ENCODE measurements at regions not wholly inside any gene's neighbourhood (a gene's known extent, or its start where the extent isn't known, plus 50 kb on each side); places are given as distances from the start of the nearest gene placed in this dataset.

DNA sequence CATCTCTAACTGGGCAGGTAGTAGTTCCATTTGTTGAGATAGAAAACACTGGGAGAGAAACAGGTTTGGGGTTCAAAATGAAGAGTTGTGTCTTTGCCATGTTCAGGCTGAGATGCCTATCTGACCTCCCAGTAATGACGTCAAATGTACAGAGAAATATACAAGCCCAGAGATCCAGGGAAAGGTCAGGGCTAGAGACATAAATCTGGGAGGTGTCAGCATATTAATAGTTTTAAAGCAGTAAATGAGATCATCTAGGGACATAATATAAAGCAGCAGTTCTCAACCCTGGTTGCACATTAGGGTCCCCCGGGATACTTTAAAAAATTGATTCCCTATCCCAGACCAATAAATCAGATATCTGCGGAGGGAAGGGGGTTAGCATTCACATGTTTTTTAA, 501.5 kb downstream of the UQCRFS1 start:
- TF ChIP-seq, protein P1, sequence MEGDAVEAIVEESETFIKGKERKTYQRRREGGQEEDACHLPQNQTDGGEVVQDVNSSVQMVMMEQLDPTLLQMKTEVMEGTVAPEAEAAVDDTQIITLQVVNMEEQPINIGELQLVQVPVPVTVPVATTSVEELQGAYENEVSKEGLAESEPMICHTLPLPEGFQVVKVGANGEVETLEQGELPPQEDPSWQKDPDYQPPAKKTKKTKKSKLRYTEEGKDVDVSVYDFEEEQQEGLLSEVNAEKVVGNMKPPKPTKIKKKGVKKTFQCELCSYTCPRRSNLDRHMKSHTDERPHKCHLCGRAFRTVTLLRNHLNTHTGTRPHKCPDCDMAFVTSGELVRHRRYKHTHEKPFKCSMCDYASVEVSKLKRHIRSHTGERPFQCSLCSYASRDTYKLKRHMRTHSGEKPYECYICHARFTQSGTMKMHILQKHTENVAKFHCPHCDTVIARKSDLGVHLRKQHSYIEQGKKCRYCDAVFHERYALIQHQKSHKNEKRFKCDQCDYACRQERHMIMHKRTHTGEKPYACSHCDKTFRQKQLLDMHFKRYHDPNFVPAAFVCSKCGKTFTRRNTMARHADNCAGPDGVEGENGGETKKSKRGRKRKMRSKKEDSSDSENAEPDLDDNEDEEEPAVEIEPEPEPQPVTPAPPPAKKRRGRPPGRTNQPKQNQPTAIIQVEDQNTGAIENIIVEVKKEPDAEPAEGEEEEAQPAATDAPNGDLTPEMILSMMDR (IDR thresholded peaks at IDR 0.05) = no peak
- TF ChIP-seq, protein P2, sequence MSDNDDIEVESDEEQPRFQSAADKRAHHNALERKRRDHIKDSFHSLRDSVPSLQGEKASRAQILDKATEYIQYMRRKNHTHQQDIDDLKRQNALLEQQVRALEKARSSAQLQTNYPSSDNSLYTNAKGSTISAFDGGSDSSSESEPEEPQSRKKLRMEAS (IDR thresholded peaks at IDR 0.05) = no peak
- no peak for TF ChIP-seq HEYL (CRISPR knock-in tag; IDR thresholded peaks at IDR 0.05)
- TF ChIP-seq RAD21 (conservative IDR thresholded peaks at IDR 0.05 in 1 of 2, IDR thresholded peaks at IDR 0.05 in 1 of 2) = no peak
- no peak for TF ChIP-seq TFCP2L1 (CRISPR knock-in tag; IDR thresholded peaks at IDR 0.05)
- TF ChIP-seq POLR2A (IDR thresholded peaks at IDR 0.05; ENCODE audit: low read length) = no peak
- no peak for TF ChIP-seq MYC (IDR thresholded peaks at IDR 0.05; ENCODE audit: borderline replicate concordance, low read length)
- TF ChIP-seq MAFK (IDR thresholded peaks at IDR 0.05; ENCODE audit: partially characterized antibody) = no peak
- TF ChIP-seq CHD2 (IDR thresholded peaks at IDR 0.05; ENCODE audit: low read length, partially characterized antibody) = no peak
- TF ChIP-seq, protein P3, sequence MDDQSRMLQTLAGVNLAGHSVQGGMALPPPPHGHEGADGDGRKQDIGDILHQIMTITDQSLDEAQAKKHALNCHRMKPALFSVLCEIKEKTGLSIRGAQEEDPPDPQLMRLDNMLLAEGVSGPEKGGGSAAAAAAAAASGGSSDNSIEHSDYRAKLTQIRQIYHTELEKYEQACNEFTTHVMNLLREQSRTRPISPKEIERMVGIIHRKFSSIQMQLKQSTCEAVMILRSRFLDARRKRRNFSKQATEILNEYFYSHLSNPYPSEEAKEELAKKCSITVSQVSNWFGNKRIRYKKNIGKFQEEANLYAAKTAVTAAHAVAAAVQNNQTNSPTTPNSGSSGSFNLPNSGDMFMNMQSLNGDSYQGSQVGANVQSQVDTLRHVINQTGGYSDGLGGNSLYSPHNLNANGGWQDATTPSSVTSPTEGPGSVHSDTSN (IDR thresholded peaks at IDR 0.05) = no peak

Data from A549 (cell line).